ENCODE measurements at regions not wholly inside any gene's neighbourhood (a gene's known extent, or its start where the extent isn't known, plus 50 kb on each side); places are given as distances from the start of the nearest gene placed in this dataset.

GRCh38 chr10:29039677-29040189 lies 249.1 kb upstream of the LYZL1 start:
- TF ChIP-seq JUND (IDR thresholded peaks at IDR 0.05; ENCODE audit: low read depth): no peak
- no peak for DNase-seq (ENCODE audit: low read depth in 1 of 2, low spot score in 1 of 2)
- in situ Hi-C loops (cut with HindIII; ENCODE audit: low pct_unique_long_range_greater_than_20kb, low sequenced_read_pairs): no loop called here

- in situ Hi-C loops (cut with HindIII; ENCODE audit: low pct_unique_long_range_greater_than_20kb, low sequenced_read_pairs): no loop called here
- no peak for DNase-seq (ENCODE audit: low read depth in 1 of 2, low spot score in 1 of 2)
- TF ChIP-seq JUND (IDR thresholded peaks at IDR 0.05; ENCODE audit: low read depth): no peak
These were observed 247.3 kb upstream of the LYZL1 start for GRCh38 chr10:29041616-29042015.

GRCh38 chr10:29048506-29048905 lies 240.4 kb upstream of the LYZL1 start:
- no peak for DNase-seq (ENCODE audit: low read depth in 1 of 2, low spot score in 1 of 2)
- in situ Hi-C loops (cut with HindIII; ENCODE audit: low pct_unique_long_range_greater_than_20kb, low sequenced_read_pairs): no loop called here
- no peak for TF ChIP-seq JUND (IDR thresholded peaks at IDR 0.05; ENCODE audit: low read depth)

GRCh38 chr10:29050081-29050480 lies 238.8 kb upstream of the LYZL1 start:
- in situ Hi-C loops (cut with HindIII; ENCODE audit: low pct_unique_long_range_greater_than_20kb, low sequenced_read_pairs): no loop called here
- TF ChIP-seq JUND (IDR thresholded peaks at IDR 0.05; ENCODE audit: low read depth): no peak
- no peak for DNase-seq (ENCODE audit: low read depth in 1 of 2, low spot score in 1 of 2)

- in situ Hi-C loops (cut with HindIII; ENCODE audit: low pct_unique_long_range_greater_than_20kb, low sequenced_read_pairs): no loop called here
- DNase-seq (ENCODE audit: low read depth in 1 of 2, low spot score in 1 of 2): no peak
- TF ChIP-seq JUND (IDR thresholded peaks at IDR 0.05; ENCODE audit: low read depth): no peak
These were observed 233.8 kb upstream of the LYZL1 start for GRCh38 chr10:29055101-29055500.

GRCh38 chr10:29056729-29057128 lies 232.1 kb upstream of the LYZL1 start:
- DNase-seq (ENCODE audit: low read depth in 1 of 2, low spot score in 1 of 2): no peak
- in situ Hi-C loops (cut with HindIII; ENCODE audit: low pct_unique_long_range_greater_than_20kb, low sequenced_read_pairs): no loop called here
- no peak for TF ChIP-seq JUND (IDR thresholded peaks at IDR 0.05; ENCODE audit: low read depth)

GRCh38 chr10:29057822-29058331 lies 231.0 kb upstream of the LYZL1 start:
- in situ Hi-C loops (cut with HindIII; ENCODE audit: low pct_unique_long_range_greater_than_20kb, low sequenced_read_pairs): no loop called here
- TF ChIP-seq JUND (IDR thresholded peaks at IDR 0.05; ENCODE audit: low read depth): no peak
- DNase-seq (ENCODE audit: low read depth in 1 of 2, low spot score in 1 of 2): no peak

- in situ Hi-C loops (cut with HindIII; ENCODE audit: low pct_unique_long_range_greater_than_20kb, low sequenced_read_pairs): no loop called here
- no peak for DNase-seq (ENCODE audit: low read depth in 1 of 2, low spot score in 1 of 2)
These were observed 224.8 kb upstream of the LYZL1 start for GRCh38 chr10:29063806-29064644.

GRCh38 chr10:29064680-29065079 lies 224.2 kb upstream of the LYZL1 start:
- no peak for DNase-seq (ENCODE audit: low read depth in 1 of 2, low spot score in 1 of 2)
- in situ Hi-C loops (cut with HindIII; ENCODE audit: low pct_unique_long_range_greater_than_20kb, low sequenced_read_pairs): no loop called here
- TF ChIP-seq JUND (IDR thresholded peaks at IDR 0.05; ENCODE audit: low read depth): no peak

More at GRCh38 chr10:29063806-29064644, 224.8 kb upstream of the LYZL1 start:
- TF ChIP-seq JUND (IDR thresholded peaks at IDR 0.05; ENCODE audit: low read depth): no peak

- TF ChIP-seq JUND (IDR thresholded peaks at IDR 0.05; ENCODE audit: low read depth): no peak
- in situ Hi-C loops (cut with HindIII; ENCODE audit: low pct_unique_long_range_greater_than_20kb, low sequenced_read_pairs): no loop called here
- no peak for DNase-seq (ENCODE audit: low read depth in 1 of 2, low spot score in 1 of 2)
These were observed 221.7 kb upstream of the LYZL1 start for GRCh38 chr10:29067161-29067560.

- no peak for TF ChIP-seq JUND (IDR thresholded peaks at IDR 0.05; ENCODE audit: low read depth)
- in situ Hi-C loops (cut with HindIII; ENCODE audit: low pct_unique_long_range_greater_than_20kb, low sequenced_read_pairs): no loop called here
- no peak for DNase-seq (ENCODE audit: low read depth in 1 of 2, low spot score in 1 of 2)
These were observed 221.2 kb upstream of the LYZL1 start for GRCh38 chr10:29067628-29068027.

GRCh38 chr10:29068302-29068701 lies 220.6 kb upstream of the LYZL1 start:
- in situ Hi-C loops (cut with HindIII; ENCODE audit: low pct_unique_long_range_greater_than_20kb, low sequenced_read_pairs): no loop called here
- DNase-seq (ENCODE audit: low read depth in 1 of 2, low spot score in 1 of 2): no peak
- TF ChIP-seq JUND (IDR thresholded peaks at IDR 0.05; ENCODE audit: low read depth): no peak

- in situ Hi-C loops (cut with HindIII; ENCODE audit: low pct_unique_long_range_greater_than_20kb, low sequenced_read_pairs): no loop called here
- no peak for TF ChIP-seq JUND (IDR thresholded peaks at IDR 0.05; ENCODE audit: low read depth)
- DNase-seq (ENCODE audit: low read depth in 1 of 2, low spot score in 1 of 2): no peak
These were observed 219.9 kb upstream of the LYZL1 start for GRCh38 chr10:29068966-29069365.

Measured in T47D (cell line).